AG09319 (cell line): ENCODE measurements at regions not wholly inside any gene's neighbourhood (a gene's known extent, or its start where the extent isn't known, plus 50 kb on each side); places are given as distances from the start of the nearest gene placed in this dataset.

Experiments used
- DNase-seq: peaks from one replicate; pipeline ENCODE4 v3.0.0-alpha.2; 2010; ENCODE audit warnings: low read depth; ENCODE audit errors: extremely low read depth
- TF ChIP-seq, protein P1 (sequence below): IDR thresholded peaks from 2 replicates; pipeline ENCODE4 v1.5.1; 2011; ENCODE audit warnings: low read depth, mild to moderate bottlenecking, inconsistent platforms, low read length, moderate library complexity

DNA sequence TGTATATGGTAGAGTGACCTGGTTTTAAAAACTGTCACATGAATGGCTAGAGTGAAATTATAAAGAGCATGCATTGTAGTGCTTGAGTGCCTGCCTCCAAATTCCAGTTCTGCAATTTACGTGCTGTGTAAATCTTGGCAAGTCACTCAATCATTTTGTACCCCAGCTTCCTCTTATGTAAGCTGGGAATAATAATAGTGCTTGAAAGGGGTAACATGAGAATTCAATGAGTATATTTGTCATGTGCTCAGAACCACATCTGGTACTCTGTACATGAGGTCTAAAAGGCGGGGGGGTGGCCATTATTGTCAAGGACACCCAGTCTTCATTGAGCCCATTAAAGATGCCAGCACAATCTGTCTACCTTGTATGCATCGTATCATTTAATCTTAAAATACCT is 214.8 kb downstream of the MC4R start:
- TF ChIP-seq, protein P1, sequence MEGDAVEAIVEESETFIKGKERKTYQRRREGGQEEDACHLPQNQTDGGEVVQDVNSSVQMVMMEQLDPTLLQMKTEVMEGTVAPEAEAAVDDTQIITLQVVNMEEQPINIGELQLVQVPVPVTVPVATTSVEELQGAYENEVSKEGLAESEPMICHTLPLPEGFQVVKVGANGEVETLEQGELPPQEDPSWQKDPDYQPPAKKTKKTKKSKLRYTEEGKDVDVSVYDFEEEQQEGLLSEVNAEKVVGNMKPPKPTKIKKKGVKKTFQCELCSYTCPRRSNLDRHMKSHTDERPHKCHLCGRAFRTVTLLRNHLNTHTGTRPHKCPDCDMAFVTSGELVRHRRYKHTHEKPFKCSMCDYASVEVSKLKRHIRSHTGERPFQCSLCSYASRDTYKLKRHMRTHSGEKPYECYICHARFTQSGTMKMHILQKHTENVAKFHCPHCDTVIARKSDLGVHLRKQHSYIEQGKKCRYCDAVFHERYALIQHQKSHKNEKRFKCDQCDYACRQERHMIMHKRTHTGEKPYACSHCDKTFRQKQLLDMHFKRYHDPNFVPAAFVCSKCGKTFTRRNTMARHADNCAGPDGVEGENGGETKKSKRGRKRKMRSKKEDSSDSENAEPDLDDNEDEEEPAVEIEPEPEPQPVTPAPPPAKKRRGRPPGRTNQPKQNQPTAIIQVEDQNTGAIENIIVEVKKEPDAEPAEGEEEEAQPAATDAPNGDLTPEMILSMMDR = no peak
- no peak for DNase-seq

DNA sequence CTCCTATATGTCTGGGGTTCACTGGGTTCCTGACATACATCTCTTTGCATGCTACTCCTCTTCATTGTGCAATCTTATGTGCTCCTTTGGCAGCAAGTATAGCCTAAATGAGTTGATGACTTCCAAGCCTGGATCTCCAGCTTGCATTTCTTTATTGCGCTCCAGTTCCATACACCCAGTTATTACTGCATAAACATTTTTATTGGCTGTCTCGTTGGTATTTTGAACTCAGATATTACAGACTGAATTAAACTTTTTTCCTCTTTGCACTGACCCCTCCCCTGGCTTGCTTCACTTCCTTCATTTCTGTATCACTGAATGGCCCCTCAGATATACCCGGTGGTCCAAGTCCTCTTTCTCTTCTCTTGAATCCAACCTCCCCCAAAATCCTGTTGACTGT is 219.2 kb downstream of the MC4R start:
- no peak for DNase-seq
- TF ChIP-seq, protein P1 = no peak

DNA sequence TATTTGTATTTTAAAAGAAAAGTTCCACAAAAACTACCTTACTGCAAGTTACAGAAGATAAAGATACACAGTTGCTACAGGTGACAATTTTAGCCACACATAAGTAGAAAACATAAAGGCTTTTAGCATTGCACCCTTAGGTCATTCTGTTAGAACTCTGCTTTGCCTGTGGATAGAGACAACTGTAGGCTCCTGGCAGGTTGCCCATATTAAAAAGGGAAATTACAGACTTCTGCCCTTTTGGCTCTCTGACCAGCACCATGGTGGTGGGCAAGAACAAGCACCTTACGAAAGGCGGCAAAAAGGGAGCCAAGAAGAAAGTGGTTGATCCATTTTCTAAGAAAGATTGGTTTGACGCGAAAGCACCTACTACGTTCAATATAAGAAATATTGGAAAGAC is 223.3 kb downstream of the MC4R start:
- TF ChIP-seq, protein P1 = no peak
- DNase-seq = no peak

- DNase-seq = no peak
- TF ChIP-seq, protein P1 = no peak
Measured at GRCh38 chr18:60147323-60147722, 225.3 kb downstream of the MC4R start.

- TF ChIP-seq, protein P1 = no peak
- DNase-seq = no peak
Measured at GRCh38 chr18:60146220-60146960, 226.2 kb downstream of the MC4R start.

DNA sequence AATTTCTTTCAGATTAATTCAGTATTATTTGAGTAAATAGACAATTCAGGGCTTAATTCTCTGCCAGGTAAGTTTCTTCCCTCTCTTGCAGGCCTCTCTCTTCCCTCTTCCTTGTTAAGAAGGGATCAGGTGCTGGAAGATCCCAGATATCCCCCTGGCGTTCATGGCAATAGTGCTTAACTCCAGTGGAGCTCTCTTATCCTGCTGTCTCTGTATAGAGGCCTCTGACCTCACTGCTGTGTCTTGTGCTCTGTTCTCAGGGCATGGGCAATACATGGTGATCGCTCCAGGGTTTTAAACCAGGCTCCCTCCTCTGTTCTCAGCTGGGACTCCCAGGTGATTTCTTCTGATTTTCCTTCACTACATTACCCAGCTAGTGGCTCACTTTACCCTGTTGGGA is 226.8 kb downstream of the MC4R start:
- no peak for DNase-seq
- TF ChIP-seq, protein P1 = no peak

DNA sequence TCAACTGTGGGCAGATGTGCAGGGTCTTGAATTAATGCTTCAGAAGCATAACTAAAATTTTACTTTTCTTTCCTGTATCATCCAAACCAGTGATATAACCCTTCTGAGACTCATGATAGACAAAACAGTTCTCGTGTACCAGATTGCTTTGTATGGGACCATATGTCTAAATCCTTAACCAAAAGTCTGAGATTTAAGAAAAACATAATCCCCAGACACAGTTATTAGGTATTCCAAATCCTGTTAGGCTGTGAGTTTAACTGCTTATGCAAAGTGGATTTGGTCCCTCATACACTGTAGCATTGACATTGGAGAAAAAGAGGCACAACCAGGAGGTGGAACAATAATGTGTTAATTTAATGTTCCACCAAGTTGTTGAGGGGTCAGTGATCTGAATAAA is 235.0 kb downstream of the PMAIP1 start:
- TF ChIP-seq, protein P1 = no peak
- DNase-seq = no peak
